Mesothelial cell of epicardium (in vitro differentiated cells): ENCODE measurements at regions not wholly inside any gene's neighbourhood (a gene's known extent, or its start where the extent isn't known, plus 50 kb on each side); places are given as distances from the start of the nearest gene placed in this dataset.
A peak's percentile ranks its signal among the peaks of the same experiment; 100 is the strongest.

ENCODE experiments used
- DNase-seq, 2 experiments: peaks; one replicate each; pipeline ENCODE4 v3.0.0; 2021; ENCODE audit warnings: low spot score in 2 of 2; ENCODE audit not compliant: unreplicated experiment in 2 of 2
- H3K27ac Mint-ChIP-seq: 2 replicates; pipeline ENCODE4 v1.8.0; 2021; ENCODE audit warnings: mixed read lengths
- H3K27me3 Mint-ChIP-seq: 2 replicates; pipeline ENCODE4 v1.8.0; 2021; ENCODE audit warnings: low read depth, mixed read lengths
- H3K36me3 Mint-ChIP-seq: 2 replicates; pipeline ENCODE4 v1.8.0; 2021; ENCODE audit warnings: mixed read lengths
- H3K4me1 Mint-ChIP-seq: 2 replicates; pipeline ENCODE4 v1.8.0; 2021; ENCODE audit warnings: mixed read lengths
- H3K4me3 Mint-ChIP-seq: 2 replicates; pipeline ENCODE4 v1.8.0; 2021; ENCODE audit warnings: mild to moderate bottlenecking, moderate library complexity, mixed read lengths
- H3K9me3 Mint-ChIP-seq: 2 replicates; pipeline ENCODE4 v1.8.0; 2021; ENCODE audit warnings: mixed read lengths
- TF ChIP-seq, protein P1 (sequence below): fragments of 200-600 bp; sonication (generic); IDR thresholded peaks from one replicate; pipeline ENCODE4 v1.5.0; 2021; ENCODE audit warnings: antibody characterized with exemption; ENCODE audit not compliant: unreplicated experiment

DNA sequence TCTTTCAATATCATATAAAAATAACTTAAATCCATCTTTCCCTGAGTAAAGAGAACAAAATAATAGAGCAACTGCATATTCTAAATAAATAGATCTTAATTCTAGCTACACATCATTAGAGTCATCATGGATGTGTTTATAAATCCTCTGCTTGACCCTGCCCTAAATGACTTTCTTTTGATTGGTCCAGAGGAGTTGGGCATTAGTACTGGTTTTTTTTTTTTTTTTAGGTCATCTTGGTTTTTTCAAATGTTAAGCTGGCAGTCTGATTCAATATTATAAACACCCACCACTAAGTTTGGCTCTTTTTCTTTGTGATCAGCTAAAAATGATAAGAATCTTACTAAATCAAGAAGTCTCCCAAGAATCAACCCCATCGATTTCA lies 504.0 kb upstream of the CBLB start:
- H3K27ac Mint-ChIP-seq: peak overlapping the region; percentile 33
- TF ChIP-seq, protein P1, sequence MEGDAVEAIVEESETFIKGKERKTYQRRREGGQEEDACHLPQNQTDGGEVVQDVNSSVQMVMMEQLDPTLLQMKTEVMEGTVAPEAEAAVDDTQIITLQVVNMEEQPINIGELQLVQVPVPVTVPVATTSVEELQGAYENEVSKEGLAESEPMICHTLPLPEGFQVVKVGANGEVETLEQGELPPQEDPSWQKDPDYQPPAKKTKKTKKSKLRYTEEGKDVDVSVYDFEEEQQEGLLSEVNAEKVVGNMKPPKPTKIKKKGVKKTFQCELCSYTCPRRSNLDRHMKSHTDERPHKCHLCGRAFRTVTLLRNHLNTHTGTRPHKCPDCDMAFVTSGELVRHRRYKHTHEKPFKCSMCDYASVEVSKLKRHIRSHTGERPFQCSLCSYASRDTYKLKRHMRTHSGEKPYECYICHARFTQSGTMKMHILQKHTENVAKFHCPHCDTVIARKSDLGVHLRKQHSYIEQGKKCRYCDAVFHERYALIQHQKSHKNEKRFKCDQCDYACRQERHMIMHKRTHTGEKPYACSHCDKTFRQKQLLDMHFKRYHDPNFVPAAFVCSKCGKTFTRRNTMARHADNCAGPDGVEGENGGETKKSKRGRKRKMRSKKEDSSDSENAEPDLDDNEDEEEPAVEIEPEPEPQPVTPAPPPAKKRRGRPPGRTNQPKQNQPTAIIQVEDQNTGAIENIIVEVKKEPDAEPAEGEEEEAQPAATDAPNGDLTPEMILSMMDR: no peak
- no peaks in the 10 kb centered on the region for H3K9me3 Mint-ChIP-seq
- no peaks in the 10 kb centered on the region for H3K27me3 Mint-ChIP-seq
- no peak for DNase-seq
- no peaks in the 10 kb centered on the region for H3K36me3 Mint-ChIP-seq
- peaks cover 42% of the 10 kb centered on the region for H3K4me1 Mint-ChIP-seq
- H3K4me3 Mint-ChIP-seq: no peak overlapping the region

DNA sequence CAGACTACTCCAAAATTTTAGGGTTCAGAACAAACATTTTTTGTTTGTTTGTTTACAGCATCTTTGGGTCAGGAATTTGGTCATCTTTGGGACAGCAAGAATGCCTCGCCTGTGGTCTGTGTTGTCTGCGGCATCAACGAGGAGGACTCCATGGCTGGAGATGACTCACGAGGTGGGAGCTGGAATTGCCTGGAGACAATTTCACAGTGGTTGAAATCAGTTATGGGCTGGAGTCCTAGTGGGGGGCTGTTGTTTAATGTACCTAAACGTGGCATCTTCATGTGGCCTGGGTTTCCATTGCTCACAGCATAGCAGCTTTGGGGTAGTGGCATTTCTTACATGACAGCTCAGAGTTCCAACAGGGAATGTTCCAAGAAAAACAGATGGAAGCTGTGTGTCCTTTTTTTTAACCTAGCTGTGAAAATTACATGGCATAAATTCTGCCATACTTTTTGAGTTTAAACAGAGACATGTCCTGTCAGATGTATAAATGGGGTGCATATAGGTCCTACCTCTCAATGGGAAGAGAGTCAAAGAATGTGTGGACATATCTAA lies 507.3 kb upstream of the CBLB start:
- no peak for DNase-seq
- Mint-ChIP-seq H3K4me1 (peaks cover 61% of the 10 kb centered on the region), H3K4me3 (no peak overlapping the region), H3K27me3 (no peaks in the 10 kb centered on the region), H3K27ac (no peak overlapping the region), H3K36me3 (no peaks in the 10 kb centered on the region), H3K9me3 (no peaks in the 10 kb centered on the region)
- TF ChIP-seq, protein P1: no peak

DNA sequence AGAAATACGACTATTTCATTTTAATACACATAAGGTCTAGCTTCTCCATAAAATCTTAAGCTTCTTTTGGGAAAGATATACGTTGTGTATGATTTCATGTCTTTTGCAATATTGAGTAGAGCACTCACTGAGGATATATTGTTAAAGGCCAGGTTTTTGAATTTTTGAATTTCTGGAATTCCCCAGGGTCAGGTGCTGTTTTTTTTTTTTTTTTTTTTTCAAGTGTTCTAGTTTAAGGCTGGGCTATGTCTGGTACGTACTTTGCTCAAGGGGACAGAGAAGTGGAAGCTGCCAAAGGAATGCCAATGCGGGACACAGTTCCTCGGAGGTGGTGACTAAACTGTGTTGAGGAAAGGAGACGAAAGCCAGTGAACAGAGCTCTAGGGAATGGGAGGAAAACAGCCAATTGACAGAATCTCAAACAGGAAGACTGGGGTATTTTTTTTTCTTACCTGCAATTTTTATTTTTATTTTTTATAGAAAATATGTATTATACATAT lies 510.5 kb upstream of the CBLB start:
- Mint-ChIP-seq H3K9me3 (no peaks in the 10 kb centered on the region), H3K27me3 (no peaks in the 10 kb centered on the region), H3K27ac (peak overlapping the region; percentile 93), H3K4me1 (peaks cover 42% of the 10 kb centered on the region), H3K36me3 (no peaks in the 10 kb centered on the region), H3K4me3 (no peak overlapping the region)
- TF ChIP-seq, protein P1: no peak
- DNase-seq: no peak

DNA sequence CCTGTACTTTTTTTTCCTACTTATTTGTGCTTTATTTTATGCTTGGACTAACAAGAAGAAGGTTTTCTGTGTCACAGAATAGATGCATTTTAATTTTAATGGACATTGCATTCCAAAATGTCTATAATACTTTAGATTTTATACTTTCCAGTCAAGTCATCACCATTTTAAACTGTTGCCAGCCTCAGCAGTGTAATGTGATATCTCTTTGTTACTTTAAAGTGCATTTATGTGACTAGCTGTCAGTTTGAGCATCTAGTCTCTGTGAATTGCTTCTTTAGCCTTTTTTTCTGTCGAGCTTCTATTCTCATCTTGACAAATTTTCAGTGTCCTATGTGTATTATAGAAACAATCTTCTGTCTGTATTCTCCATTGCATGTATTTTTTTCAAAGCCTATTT lies 511.4 kb upstream of the CBLB start:
- Mint-ChIP-seq H3K9me3 (no peaks in the 10 kb centered on the region), H3K27ac (peak overlapping the region; percentile 74), H3K36me3 (no peaks in the 10 kb centered on the region), H3K4me1 (peaks cover 40% of the 10 kb centered on the region), H3K4me3 (no peak overlapping the region), H3K27me3 (no peaks in the 10 kb centered on the region)
- no peak for DNase-seq
- TF ChIP-seq, protein P1: no peak

DNA sequence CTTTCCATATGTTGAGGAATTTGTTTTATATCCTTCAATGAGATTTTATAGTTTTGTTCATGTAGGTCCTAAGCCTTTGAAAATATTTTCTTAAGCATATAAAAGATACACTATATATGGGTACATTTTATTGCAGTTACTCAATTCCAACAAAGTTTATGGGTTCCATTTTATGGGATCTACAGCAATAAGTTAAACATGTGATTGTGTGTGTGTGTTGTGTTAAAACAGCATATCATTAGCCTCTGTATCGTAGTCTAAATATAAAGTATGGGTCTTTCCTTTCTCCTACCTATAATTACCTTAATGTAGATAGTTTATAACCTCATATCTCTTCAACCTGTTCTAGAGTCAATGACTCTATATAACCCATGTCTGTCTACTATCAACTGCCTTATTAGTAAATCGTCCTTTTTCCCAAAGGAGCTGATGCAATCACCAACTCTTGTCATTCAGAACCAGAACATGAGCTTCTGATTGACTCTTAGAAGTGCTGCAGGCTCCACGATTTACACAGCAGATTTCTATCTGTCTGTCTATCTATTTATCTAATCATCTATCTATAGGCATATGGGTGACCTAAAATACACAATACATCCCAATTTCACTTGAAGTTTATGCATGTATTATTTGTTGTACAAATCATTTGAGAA lies 512.6 kb upstream of the CBLB start:
- Mint-ChIP-seq H3K27ac (no peak overlapping the region), H3K9me3 (no peaks in the 10 kb centered on the region), H3K4me3 (no peak overlapping the region), H3K4me1 (peaks cover 37% of the 10 kb centered on the region), H3K27me3 (no peaks in the 10 kb centered on the region), H3K36me3 (no peaks in the 10 kb centered on the region)
- TF ChIP-seq, protein P1: no peak
- DNase-seq: no peak

DNA sequence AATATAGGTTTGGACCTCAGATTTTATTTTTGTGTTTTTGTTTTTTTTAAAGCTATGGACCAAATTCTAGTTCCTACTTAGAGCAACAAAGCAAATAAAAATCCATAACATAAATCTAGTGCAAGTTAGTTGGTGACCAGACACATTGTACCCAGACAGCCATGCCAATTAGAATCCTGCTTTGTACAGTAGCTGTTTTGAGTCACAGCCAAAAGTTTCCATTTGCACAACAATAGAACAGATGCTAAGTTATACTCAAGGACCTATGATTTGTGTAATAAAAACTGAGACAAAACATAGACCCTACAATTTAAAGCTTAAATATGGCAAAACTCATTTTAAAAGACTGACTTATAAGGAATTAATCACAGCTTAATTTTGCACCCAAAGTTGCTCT lies 513.1 kb upstream of the CBLB start:
- TF ChIP-seq, protein P1: no peak
- no peaks in the 10 kb centered on the region for H3K27me3 Mint-ChIP-seq
- H3K9me3 Mint-ChIP-seq: no peaks in the 10 kb centered on the region
- peaks cover 37% of the 10 kb centered on the region for H3K4me1 Mint-ChIP-seq
- H3K27ac Mint-ChIP-seq: no peak overlapping the region
- H3K4me3 Mint-ChIP-seq: no peak overlapping the region
- no peak for DNase-seq
- no peaks in the 10 kb centered on the region for H3K36me3 Mint-ChIP-seq
